ENCODE measurements at regions not wholly inside any gene's neighbourhood (a gene's known extent, or its start where the extent isn't known, plus 50 kb on each side); places are given as distances from the start of the nearest gene placed in this dataset.

DNA sequence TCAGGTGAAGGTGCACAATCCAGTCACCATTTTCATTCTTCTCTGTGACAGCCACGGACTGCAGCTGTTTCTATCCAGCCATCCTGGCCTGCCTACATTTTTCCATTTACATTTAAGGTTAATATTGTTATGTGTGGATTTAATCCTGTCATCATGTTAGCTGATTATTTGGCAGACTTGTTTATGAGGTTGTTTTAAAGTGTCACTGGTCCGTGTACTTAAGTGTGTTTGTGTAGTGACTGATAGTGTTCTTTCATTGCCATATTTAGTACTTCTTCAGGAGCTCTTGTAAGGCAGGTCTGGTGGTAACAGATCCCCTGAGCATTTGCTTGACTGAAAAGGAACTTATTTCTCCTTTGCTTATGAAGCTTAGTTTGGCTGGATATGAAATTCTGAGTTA lies 364.2 kb downstream of the JRKL start (continued):
- no peak for TF ChIP-seq SUPT20H (IDR thresholded peaks at IDR 0.05; ENCODE audit: borderline replicate concordance, control insufficient read depth, low read depth, low read length)
- TF ChIP-seq EED (IDR thresholded peaks at IDR 0.05; ENCODE audit: low read depth), result no peak
- TF ChIP-seq MLLT1 (IDR thresholded peaks at IDR 0.05), result no peak
- TF ChIP-seq RFX5 (IDR thresholded peaks at IDR 0.05; ENCODE audit: low read depth, low read length), result no peak
- TF ChIP-seq IKZF1 (conservative IDR thresholded peaks at IDR 0.05), result no peak
- no peak for TF ChIP-seq CBX3 (IDR thresholded peaks at IDR 0.05; ENCODE audit: borderline replicate concordance, low read depth)
- no peak for TF ChIP-seq ZNF622 (IDR thresholded peaks at IDR 0.05)
- no peak for TF ChIP-seq ATF7 (IDR thresholded peaks at IDR 0.05; ENCODE audit: low read depth)
- no peak for TF ChIP-seq RB1 (IDR thresholded peaks at IDR 0.05; ENCODE audit: borderline replicate concordance)
- TF ChIP-seq IKZF2 (IDR thresholded peaks at IDR 0.05), result no peak
- no peak for TF ChIP-seq MTA2 (IDR thresholded peaks at IDR 0.05; ENCODE audit: low read depth)
- no peak for TF ChIP-seq RUNX3 (IDR thresholded peaks at IDR 0.05; ENCODE audit: low read length)
- no peak for TF ChIP-seq SIN3A (IDR thresholded peaks at IDR 0.05; ENCODE audit: low read depth, low read length)

- no peak for DNase-seq (ENCODE audit: low read depth, low spot score)
- Histone ChIP-seq H3K36me3 (ENCODE audit: control insufficient read depth in 2 of 2, insufficient read depth in 2 of 2, low read length in 1 of 2) (no peaks in the 10 kb centered on the region), H3K9ac (ENCODE audit: control insufficient read depth, insufficient read depth, low read length) (no peak overlapping the region), H3K79me2 (ENCODE audit: control insufficient read depth, insufficient read depth, low read length) (no peaks in the 10 kb centered on the region), H3K4me1 (ENCODE audit: control insufficient read depth, insufficient read depth, low read length) (no peaks in the 10 kb centered on the region), H3K4me2 (ENCODE audit: control insufficient read depth, insufficient read depth) (no peak overlapping the region), H3K27ac (ENCODE audit: control insufficient read depth, insufficient read depth) (no peak overlapping the region), H4K20me1 (ENCODE audit: control insufficient read depth, insufficient read depth) (no peaks in the 10 kb centered on the region), H3K4me3 (no peak overlapping the region), H3K9me3 (replicated peaks; ENCODE audit: control insufficient read depth, insufficient read depth, low read length) (no peaks in the 10 kb centered on the region), H2AFZ (ENCODE audit: control insufficient read depth, low read depth, low read length) (no peak overlapping the region), H3K27me3 (replicated peaks in 1 of 2; ENCODE audit: control insufficient read depth in 2 of 2, insufficient read depth in 2 of 2, low read length in 1 of 2) (no peaks in the 10 kb centered on the region)
- CTCF ChIA-PET, result interaction anchor here (0.6 kb wide), 1 partner anchor 54 kb away, joined by 3 read pairs; no protein-coding TSS in a partner anchor
- RAD21 ChIA-PET (ENCODE audit: unreplicated experiment), result no interaction called here
- 0% methylated on average over 2 of the region's 2 CpGs for WGBS (ENCODE audit: insufficient coverage, insufficient replicate concordance, low lambda C conversion rate, missing lambda C conversion rate)
- intact Hi-C loops (cut with micrococcal nuclease; ENCODE audit: unreplicated experiment) (no loop called here), in situ Hi-C loops (cut with MboI) (no loop called here)
- FAIRE-seq, result no peak
- POLR2A ChIA-PET, result interaction anchor here (0.5 to 0.6 kb wide), 2 partner anchors 8 to 11 kb away, joined by 3 to 4 read pairs; no protein-coding TSS in a partner anchor
- ATAC-seq, result no peak
- SMC1A ChIA-PET (ENCODE audit: uncharacterized antibody, unreplicated experiment), result no interaction called here
- no TSS peak for BruUV-seq (replicated peaks)
- no peak for TF ChIP-seq PKNOX1 (IDR thresholded peaks at IDR 0.05)
- no peak for TF ChIP-seq SKIL (IDR thresholded peaks at IDR 0.05; ENCODE audit: low read depth, poor library complexity, severe bottlenecking)
- no peak for TF ChIP-seq CEBPZ (IDR thresholded peaks at IDR 0.05; ENCODE audit: low read depth, low read length)
- TF ChIP-seq RCOR1 (conservative IDR thresholded peaks at IDR 0.05; ENCODE audit: low read depth, low read length), result no peak
- TF ChIP-seq, protein P1, sequence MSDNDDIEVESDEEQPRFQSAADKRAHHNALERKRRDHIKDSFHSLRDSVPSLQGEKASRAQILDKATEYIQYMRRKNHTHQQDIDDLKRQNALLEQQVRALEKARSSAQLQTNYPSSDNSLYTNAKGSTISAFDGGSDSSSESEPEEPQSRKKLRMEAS (IDR thresholded peaks at IDR 0.05; ENCODE audit: low read depth, low read length), result no peak
Measured at GRCh38 chr11:96755209-96755608, 365.4 kb downstream of the JRKL start.

All from GM12878 (cell line).